HG03432 (cell line): ENCODE measurements at regions not wholly inside any gene's neighbourhood (a gene's known extent, or its start where the extent isn't known, plus 50 kb on each side); places are given as distances from the start of the nearest gene placed in this dataset.

Experiments
- ATAC-seq: cut with Tn5 transposase; IDR thresholded peaks from one replicate; pipeline ENCODE4 v1.9.1; 2021; ENCODE audit warnings: mild to moderate bottlenecking, moderate library complexity; ENCODE audit not compliant: unreplicated experiment

DNA sequence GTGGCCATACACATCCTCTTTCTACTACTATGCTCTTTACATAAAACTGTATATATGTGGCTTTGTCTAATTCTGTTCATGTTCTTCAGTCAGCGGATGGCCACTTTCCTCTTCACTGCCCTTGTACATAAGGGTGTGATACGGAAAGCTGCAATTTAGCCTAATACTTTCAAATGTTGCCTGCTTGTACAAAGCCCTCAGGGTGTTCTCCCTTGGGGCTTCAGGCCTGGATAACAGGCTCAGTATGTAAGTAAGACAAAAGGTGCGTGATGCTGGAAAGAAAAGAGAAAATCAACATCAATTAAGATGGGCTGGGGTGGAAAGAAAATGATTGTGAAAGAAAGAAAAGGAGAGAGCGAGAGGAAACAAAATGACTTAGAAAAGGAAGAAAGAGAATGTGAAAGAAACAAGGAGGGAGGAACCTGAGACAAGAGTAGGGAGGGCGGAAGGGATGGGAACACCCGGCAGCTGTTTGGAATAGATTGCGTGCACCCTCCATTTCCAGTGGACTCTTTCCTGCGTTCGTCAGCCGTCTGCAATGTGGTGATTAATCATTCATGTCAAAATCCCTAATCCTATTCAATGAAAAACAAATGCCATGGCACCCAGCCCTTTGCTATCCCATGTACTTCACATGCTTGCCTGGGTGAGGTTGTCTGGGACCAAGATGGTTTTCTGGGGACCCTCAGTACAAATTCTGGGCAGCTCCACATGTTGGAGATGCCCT, 553.6 kb downstream of the NUF2 start:
- no peak for ATAC-seq

DNA sequence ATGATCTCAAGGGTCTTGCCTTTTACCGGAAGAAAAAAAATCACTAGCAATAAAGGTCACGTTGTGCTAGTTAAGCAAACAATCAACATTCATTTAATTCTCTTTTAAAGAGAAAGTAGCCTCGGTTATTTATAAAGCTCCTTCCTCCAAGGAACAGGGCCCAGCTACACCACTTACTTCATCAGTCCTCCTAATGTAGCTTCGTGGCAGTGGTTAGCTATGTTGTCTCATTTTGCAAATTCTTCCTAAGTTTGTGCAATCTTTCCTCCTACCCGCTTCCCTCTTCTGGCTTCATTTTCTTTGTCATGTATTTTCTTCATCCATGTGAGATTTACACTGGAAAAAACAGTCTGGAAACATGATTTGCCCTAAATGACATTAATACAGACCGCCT, 554.2 kb downstream of the NUF2 start:
- ATAC-seq: no peak

- ATAC-seq: no peak
These were observed 554.8 kb downstream of the NUF2 start for GRCh38 chr1:163876546-163876945.

DNA sequence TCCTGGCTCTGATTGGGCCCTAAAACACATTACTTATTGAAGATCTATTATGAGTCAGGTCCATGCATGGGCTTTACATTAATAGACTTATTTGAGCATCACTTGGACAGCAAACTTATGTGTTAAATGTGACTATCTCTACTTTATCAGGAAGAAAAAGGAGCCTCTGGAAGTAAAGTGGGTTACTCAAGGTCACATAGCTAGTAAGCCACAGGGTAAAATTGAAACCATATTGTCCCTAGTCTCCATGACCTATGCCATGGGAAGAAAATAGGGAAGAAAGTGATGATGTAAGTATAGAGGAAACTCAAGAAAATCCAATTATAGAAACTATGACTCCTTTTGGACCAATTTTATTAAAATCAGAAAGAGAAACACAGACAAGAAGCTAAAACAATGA, 555.3 kb downstream of the NUF2 start:
- ATAC-seq: no peak

GRCh38 chr1:163885510-163885909, 563.8 kb downstream of the NUF2 start:
- no peak for ATAC-seq

GRCh38 chr1:163896001-163896400, 574.2 kb downstream of the NUF2 start:
- ATAC-seq: no peak

DNA sequence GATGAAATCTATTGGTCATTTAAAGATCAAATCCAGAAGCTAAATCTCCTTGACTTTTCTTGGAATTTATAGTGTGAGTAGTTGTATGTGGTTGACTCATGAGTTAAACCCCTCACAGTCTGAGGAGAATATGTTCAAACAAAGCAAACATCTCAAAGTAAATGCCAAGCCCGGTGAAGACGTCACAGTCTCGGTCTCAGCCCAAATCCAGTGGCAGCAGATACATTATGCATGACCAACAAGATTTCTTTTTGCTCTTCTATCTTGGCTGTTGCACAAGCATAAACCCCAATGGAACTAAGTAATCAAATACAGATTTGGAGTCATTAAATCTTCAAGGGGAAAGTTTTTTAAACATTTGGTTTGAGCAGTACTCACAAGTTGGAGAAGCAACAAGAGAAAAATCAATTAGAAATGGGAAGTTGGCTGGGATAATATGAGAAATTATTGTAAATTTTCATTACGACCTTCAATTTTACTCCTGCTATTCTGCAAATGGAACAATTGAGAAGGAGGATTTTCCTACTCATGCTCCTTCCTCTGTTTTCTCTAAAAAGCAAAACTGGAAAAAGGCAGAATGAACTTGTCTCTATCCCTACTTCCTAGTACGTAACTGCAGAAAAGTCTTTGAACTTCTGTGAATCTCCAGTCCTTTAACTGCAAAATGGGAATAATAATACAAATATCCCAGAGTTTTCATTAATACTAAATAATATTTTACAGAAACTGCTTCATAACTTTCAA, 575.8 kb downstream of the NUF2 start:
- ATAC-seq: no peak

GRCh38 chr1:163906283-163906682, 584.5 kb downstream of the NUF2 start:
- ATAC-seq: no peak

DNA sequence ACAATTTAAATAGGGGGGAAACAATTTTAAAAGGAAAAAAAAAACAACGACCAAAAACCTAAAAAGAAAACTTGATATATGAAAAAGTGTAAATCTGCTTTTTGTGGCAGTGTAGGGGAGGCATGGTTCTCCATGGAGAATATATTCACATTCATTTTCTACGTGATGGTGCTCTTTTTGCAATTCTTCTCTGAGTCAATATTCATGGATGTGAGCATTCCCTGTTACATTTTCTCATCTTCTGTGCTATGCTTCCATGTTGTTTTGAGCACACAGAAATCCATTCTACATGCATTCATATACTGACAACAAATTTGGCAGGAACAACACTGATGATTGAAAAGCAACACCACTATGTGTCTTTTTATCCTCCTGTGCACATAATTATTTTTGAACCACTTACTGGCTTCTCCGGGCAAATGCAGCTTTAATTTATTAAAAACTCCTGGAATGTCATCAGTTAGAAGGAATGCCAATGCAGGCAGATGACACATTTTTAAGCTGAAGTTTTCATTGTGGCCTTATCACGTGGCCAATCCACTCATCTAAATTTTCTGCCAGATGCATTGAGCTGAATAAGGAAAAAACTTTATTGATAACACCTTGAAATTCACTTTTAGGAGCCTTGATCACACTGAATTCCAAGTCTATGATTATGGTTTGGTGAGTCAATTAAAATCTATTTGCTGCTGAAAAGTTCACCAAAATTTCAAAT, 590.6 kb downstream of the NUF2 start:
- no peak for ATAC-seq

DNA sequence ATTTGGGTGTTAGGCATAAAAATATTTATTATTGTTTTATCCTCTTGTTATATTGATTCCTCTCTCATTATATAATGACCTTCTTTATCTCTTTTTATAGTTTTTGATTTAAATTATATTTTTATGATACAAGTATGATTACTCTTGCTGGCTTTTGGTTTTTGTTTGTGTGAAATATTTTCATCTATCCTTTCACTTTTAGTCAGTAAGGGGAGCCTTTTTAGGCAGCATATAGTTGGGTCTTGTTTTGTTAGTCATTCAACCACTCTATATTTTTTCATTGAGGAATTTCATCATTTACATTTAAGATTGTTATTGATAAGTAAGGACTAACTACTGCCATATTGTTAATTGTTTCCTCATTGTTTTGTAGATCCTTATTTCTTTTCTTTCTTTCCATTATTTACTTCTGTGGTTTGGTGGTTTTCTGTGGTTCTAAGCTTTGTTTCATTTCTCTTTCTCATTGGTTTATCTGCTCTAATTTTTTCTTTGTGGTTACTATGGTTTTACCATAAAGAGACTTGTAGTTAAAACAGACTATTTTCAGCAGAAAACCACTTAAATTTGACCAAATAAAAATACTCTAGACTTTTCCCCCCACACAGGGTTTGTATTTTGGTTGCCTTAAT, 593.1 kb downstream of the NUF2 start:
- peak; percentile 92 for ATAC-seq

DNA sequence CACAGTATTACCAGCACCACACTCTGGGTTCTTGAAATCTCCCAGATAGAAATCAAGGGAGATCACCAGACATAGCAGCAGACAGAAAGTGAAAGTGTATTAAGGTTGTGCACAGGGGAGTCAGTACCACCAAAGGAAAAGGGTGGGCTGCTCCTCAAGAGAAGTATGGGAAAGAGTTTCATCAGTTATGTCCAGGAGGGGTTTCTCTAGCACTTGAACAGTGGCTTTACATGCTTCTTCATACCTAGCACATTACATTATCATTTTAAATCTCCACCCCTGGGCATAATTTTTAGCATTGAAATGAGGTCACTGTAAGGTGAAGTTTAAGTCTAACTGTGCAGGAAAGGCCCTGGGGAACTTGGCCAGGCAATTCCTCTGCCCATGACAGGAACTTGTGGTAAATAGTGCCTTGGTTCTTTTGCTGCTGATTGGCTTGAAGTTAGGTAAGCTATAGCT, 601.0 kb downstream of the NUF2 start:
- ATAC-seq: peak; percentile 97

GRCh38 chr1:163924041-163924440, 602.3 kb downstream of the NUF2 start:
- ATAC-seq: no peak

- ATAC-seq: no peak
These were observed 605.7 kb downstream of the NUF2 start for GRCh38 chr1:163927493-163927892.

- no peak for ATAC-seq
These were observed 606.3 kb downstream of the NUF2 start for GRCh38 chr1:163928069-163928468.

GRCh38 chr1:163928651-163929050, 606.9 kb downstream of the NUF2 start:
- ATAC-seq: no peak

- ATAC-seq: no peak
These were observed 611.1 kb downstream of the NUF2 start for GRCh38 chr1:163932901-163933300.

DNA sequence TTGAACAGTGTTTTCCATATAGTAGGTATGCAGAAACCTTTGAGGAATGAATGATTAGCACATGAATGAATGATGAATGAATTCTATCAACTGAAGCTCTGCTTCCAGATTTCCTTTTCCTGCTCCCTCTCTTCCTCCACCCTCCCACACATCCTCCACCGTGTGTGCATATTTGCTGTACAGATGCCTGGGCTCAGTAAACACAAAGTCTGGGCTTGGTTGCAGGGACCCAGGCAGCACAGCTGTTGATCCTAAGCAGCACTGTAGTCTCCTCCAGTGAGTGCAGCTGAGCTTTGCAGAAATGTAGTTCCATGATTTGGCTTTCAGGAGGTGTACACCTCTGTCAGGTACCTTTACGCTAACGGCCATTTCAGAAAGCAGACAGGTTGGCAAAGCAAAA, 611.7 kb downstream of the NUF2 start:
- no peak for ATAC-seq

DNA sequence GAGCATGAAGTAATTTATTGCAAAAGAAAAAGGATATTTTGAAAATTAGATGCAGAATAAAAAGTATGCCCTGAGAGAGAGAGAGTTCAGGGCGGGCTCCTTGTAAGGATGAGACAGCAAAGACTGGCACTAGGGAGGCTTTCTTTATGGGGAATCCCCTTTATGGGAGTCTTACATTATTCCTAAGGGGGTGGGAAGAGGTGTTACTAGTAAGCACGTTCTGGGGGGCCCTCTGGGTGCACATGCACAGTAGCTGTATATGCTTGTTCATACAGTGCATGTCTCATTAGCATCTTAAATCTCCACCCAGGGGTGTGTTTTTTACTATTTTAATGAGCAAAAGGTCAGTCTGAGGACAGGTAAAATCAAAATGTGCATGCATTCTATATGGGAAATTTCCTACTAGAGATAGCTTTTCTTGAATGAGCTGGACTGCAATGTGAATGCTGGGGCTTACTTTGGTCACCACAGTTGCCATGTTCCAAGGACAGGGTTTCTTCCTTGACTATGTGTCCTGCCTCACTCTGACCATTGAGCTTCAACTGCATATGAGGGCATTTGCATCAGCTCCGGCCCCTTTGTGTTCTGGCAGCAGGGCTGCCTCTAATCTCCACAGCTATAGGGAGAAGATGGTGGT, 614.1 kb downstream of the NUF2 start:
- no peak for ATAC-seq

DNA sequence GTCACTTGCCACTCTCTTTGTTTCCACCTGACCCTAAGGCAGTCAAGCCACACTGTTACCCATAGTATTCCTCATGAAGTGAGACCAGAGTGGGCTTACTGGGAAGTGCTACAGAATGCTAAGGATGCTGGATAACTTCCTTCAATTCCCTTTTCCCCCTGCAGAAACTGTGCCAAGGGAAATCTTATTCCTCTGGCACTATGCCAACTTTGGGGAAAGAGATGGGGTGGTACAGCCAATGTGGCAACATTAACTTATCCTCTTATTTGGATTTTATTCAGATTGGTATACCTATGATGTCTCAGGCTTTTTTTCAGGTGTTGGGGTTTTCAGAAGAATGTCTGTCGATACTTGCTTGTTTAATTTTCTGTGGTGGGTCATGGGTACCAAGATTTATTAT, 599.4 kb upstream of the PBX1 start:
- ATAC-seq: no peak

GRCh38 chr1:163970151-163970550, 588.8 kb upstream of the PBX1 start:
- ATAC-seq: no peak

- ATAC-seq: no peak
These were observed 588.3 kb upstream of the PBX1 start for GRCh38 chr1:163970699-163971098.
